ENCODE measurements at regions not wholly inside any gene's neighbourhood (a gene's known extent, or its start where the extent isn't known, plus 50 kb on each side); places are given as distances from the start of the nearest gene placed in this dataset.

DNA sequence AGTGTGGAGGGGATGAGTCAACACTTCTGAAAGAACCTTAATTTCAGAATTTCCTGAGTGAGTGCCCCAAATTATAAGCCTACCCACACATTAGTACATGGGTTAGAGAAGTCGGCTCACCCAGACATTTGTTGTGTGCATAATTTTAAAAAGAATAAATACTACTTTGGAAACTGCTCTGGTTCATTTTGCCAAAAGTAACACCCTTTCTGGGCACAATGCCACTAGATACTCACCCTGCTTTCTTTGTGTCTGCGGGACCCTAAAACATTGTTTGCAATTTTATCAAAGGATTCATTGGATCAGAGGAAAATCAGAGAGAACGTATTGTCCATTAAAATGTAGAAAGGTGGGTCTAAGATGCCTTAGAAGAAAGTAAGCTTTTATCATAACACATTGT is 245.5 kb upstream of the NRP1 start:
- DNase-seq (ENCODE audit: low read depth, low spot score) (no peak), FAIRE-seq (no peak)
- Histone ChIP-seq H3K9ac (ENCODE audit: control insufficient read depth, extremely low read depth, insufficient read depth, low read length) (no peak overlapping the region), H4K20me1 (ENCODE audit: control insufficient read depth, extremely low read depth, insufficient read depth, low read length) (no peaks in the 10 kb centered on the region), H3K79me2 (ENCODE audit: control insufficient read depth, insufficient read depth, low read length) (no peaks in the 10 kb centered on the region), H3K27ac (ENCODE audit: control insufficient read depth, insufficient read depth, low read length) (no peak overlapping the region), H3K4me3 (ENCODE audit: control insufficient read depth in 2 of 3, extremely low read depth in 1 of 3, insufficient read depth in 2 of 3, low read depth in 1 of 3, low read length in 3 of 3) (no peak overlapping the region), H3K4me1 (ENCODE audit: control insufficient read depth, extremely low read depth, insufficient read depth, low read length) (peaks cover 13% of the 10 kb centered on the region), H3K36me3 (ENCODE audit: control insufficient read depth in 2 of 2, extremely low read depth in 1 of 2, insufficient read depth in 2 of 2, low read length in 2 of 2) (no peaks in the 10 kb centered on the region), H2AFZ (ENCODE audit: control insufficient read depth, low read length) (no peak overlapping the region), H3K9me1 (ENCODE audit: control insufficient read depth, extremely low read depth, insufficient read depth, low read length) (no peaks in the 10 kb centered on the region), H3K4me2 (ENCODE audit: control insufficient read depth, extremely low read depth, insufficient read depth, low read depth, low read length) (no peak overlapping the region), H3K27me3 (ENCODE audit: control insufficient read depth, extremely low read depth, insufficient read depth, low read length) (no peaks in the 10 kb centered on the region), H3K9me3 (ENCODE audit: control insufficient read depth, low read depth, low read length) (no peaks in the 10 kb centered on the region)
- dilution Hi-C loops (cut with MboI; ENCODE audit: extremely low pct_ligation_motif_present, low sequenced_read_pairs): no loop called here
- TF ChIP-seq EZH2 (IDR thresholded peaks at IDR 0.05; ENCODE audit: low read length) (no peak), CTCF (optimal IDR thresholded peaks at IDR 0.05 in 1 of 3, IDR thresholded peaks at IDR 0.05 in 1 of 3, conservative IDR thresholded peaks at IDR 0.05 in 1 of 3; ENCODE audit: extremely low read depth in 1 of 3, insufficient read depth in 2 of 3, low read length in 3 of 3) (no peak)

DNA sequence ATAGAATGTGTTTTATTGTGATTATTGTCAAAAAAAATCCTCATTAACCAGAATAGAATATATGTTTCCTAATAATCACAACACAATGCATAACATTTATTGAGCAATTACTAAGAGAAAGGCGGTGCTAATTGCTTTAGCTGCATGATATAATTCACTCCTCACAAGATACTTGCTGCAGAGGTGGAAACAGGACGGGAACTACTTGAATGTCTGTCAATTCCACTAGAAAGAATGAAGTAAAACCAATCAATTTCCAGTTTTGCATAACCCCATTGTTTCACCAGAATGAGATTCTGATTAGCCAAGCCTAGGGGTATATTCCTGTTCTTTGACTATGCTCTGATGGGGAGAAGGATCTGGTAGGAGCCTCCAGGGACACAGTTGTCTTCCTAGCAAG is 239.1 kb upstream of the NRP1 start:
- H3K27ac ChIP-seq (ENCODE audit: control insufficient read depth, insufficient read depth, low read length): no peak overlapping the region
- dilution Hi-C loops (cut with MboI; ENCODE audit: extremely low pct_ligation_motif_present, low sequenced_read_pairs): no loop called here
- no peaks in the 10 kb centered on the region for H3K36me3 ChIP-seq (ENCODE audit: control insufficient read depth in 2 of 2, extremely low read depth in 1 of 2, insufficient read depth in 2 of 2, low read length in 2 of 2)
- no peaks in the 10 kb centered on the region for H3K79me2 ChIP-seq (ENCODE audit: control insufficient read depth, insufficient read depth, low read length)
- no peak for FAIRE-seq
- no peaks in the 10 kb centered on the region for H3K27me3 ChIP-seq (ENCODE audit: control insufficient read depth, extremely low read depth, insufficient read depth, low read length)
- H3K4me1 ChIP-seq (ENCODE audit: control insufficient read depth, extremely low read depth, insufficient read depth, low read length): peaks cover 9% of the 10 kb centered on the region
- no peak overlapping the region for H3K4me3 ChIP-seq (ENCODE audit: control insufficient read depth in 2 of 3, extremely low read depth in 1 of 3, insufficient read depth in 2 of 3, low read depth in 1 of 3, low read length in 3 of 3)
- TF ChIP-seq EZH2 (IDR thresholded peaks at IDR 0.05; ENCODE audit: low read length): no peak
- no peak for TF ChIP-seq CTCF (optimal IDR thresholded peaks at IDR 0.05 in 1 of 3, IDR thresholded peaks at IDR 0.05 in 1 of 3, conservative IDR thresholded peaks at IDR 0.05 in 1 of 3; ENCODE audit: extremely low read depth in 1 of 3, insufficient read depth in 2 of 3, low read length in 3 of 3)
- no peaks in the 10 kb centered on the region for H3K9me3 ChIP-seq (ENCODE audit: control insufficient read depth, low read depth, low read length)
- no peak overlapping the region for H2AFZ ChIP-seq (ENCODE audit: control insufficient read depth, low read length)
- H3K9me1 ChIP-seq (ENCODE audit: control insufficient read depth, extremely low read depth, insufficient read depth, low read length): no peaks in the 10 kb centered on the region
- no peak for DNase-seq (ENCODE audit: low read depth, low spot score)
- no peaks in the 10 kb centered on the region for H4K20me1 ChIP-seq (ENCODE audit: control insufficient read depth, extremely low read depth, insufficient read depth, low read length)
- no peak overlapping the region for H3K4me2 ChIP-seq (ENCODE audit: control insufficient read depth, extremely low read depth, insufficient read depth, low read depth, low read length)
- no peak overlapping the region for H3K9ac ChIP-seq (ENCODE audit: control insufficient read depth, extremely low read depth, insufficient read depth, low read length)

Data from keratinocyte (primary cell).